ENCODE measurements at regions not wholly inside any gene's neighbourhood (a gene's known extent, or its start where the extent isn't known, plus 50 kb on each side); places are given as distances from the start of the nearest gene placed in this dataset.
"Not testable (repeated sequence)": the region's sequence is repeated elsewhere in the genome, so short reads cannot be mapped to it uniquely, and the experiment has no call there.

GRCh38 chr11:12608678-12609077 lies 65.5 kb upstream of the TEAD1 start:
- H3K4me3 ChIP-seq (ENCODE audit: control extremely low read depth in 1 of 5, extremely low read depth in 1 of 5, insufficient read depth in 1 of 5, low read depth in 2 of 5, low read length in 4 of 5); ATAC-seq (ENCODE audit: low read depth); H4K20me1 ChIP-seq (ENCODE audit: control insufficient read depth, insufficient read depth, low read length, poor library complexity, severe bottlenecking); H2AFZ ChIP-seq (ENCODE audit: insufficient read depth, low read depth, low read length, poor library complexity, severe bottlenecking); H3K79me2 ChIP-seq (ENCODE audit: control insufficient read depth, insufficient read depth, low read length); H3K4me2 ChIP-seq (replicated peaks; ENCODE audit: low read depth, low read length, poor library complexity, severe bottlenecking); H3K4me1 Mint-ChIP-seq; H3K27ac Mint-ChIP-seq; H3K27me3 Mint-ChIP-seq; H3K27me3 ChIP-seq (replicated peaks in 1 of 4; ENCODE audit: control extremely low read depth in 1 of 4, control insufficient read depth in 3 of 4, insufficient read depth in 4 of 4, low read length in 3 of 4); H3K27ac ChIP-seq (ENCODE audit: low read length in 2 of 2); H3K4me1 ChIP-seq (ENCODE audit: control insufficient read depth in 2 of 2, insufficient read depth in 2 of 2, low read length in 2 of 2); intact Hi-C loops (cut with micrococcal nuclease); H3K36me3 ChIP-seq (replicated peaks in 1 of 2; ENCODE audit: control extremely low read depth in 1 of 2, control insufficient read depth in 1 of 2, extremely low read depth in 1 of 2, insufficient read depth in 2 of 2, low read length in 1 of 2); H3K9ac ChIP-seq (ENCODE audit: low read length); H3K4me3 Mint-ChIP-seq; H3K9me3 Mint-ChIP-seq (ENCODE audit: insufficient read depth); DNase-seq; CTCF ChIA-PET; POLR2A ChIA-PET: not testable (repeated sequence)
- 100% methylated on average over 3 of the region's 5 CpGs for WGBS (ENCODE audit: insufficient coverage)
- H3K9me3 ChIP-seq (ENCODE audit: control extremely low read depth in 1 of 3, control insufficient read depth in 2 of 3, insufficient read depth in 1 of 3, low read length in 2 of 3) = peaks cover 0 to 15% (median 11%) of the 10 kb centered on the region in 3 donors

GRCh38 chr11:12611352-12611751 lies 62.9 kb upstream of the TEAD1 start:
- Histone ChIP-seq H3K4me2 (replicated peaks; ENCODE audit: low read depth, low read length, poor library complexity, severe bottlenecking) (no peak overlapping the region), H2AFZ (ENCODE audit: insufficient read depth, low read depth, low read length, poor library complexity, severe bottlenecking) (no peak overlapping the region), H3K79me2 (ENCODE audit: control insufficient read depth, insufficient read depth, low read length) (no peaks in the 10 kb centered on the region), H3K27me3 (replicated peaks in 1 of 4; ENCODE audit: control extremely low read depth in 1 of 4, control insufficient read depth in 3 of 4, insufficient read depth in 4 of 4, low read length in 3 of 4) (no peaks in the 10 kb centered on the region), H4K20me1 (ENCODE audit: control insufficient read depth, insufficient read depth, low read length, poor library complexity, severe bottlenecking) (no peaks in the 10 kb centered on the region), H3K27ac (ENCODE audit: low read length in 2 of 2) (no peak overlapping the region), H3K9me3 (ENCODE audit: control extremely low read depth in 1 of 3, control insufficient read depth in 2 of 3, insufficient read depth in 1 of 3, low read length in 2 of 3) (peaks cover 0 to 15% (median 11%) of the 10 kb centered on the region in 3 donors), H3K36me3 (replicated peaks in 1 of 2; ENCODE audit: control extremely low read depth in 1 of 2, control insufficient read depth in 1 of 2, extremely low read depth in 1 of 2, insufficient read depth in 2 of 2, low read length in 1 of 2) (no peaks in the 10 kb centered on the region), H3K4me3 (ENCODE audit: control extremely low read depth in 1 of 5, extremely low read depth in 1 of 5, insufficient read depth in 1 of 5, low read depth in 2 of 5, low read length in 4 of 5) (no peak overlapping the region), H3K9ac (ENCODE audit: low read length) (no peak overlapping the region), H3K4me1 (ENCODE audit: control insufficient read depth in 2 of 2, insufficient read depth in 2 of 2, low read length in 2 of 2) (no peaks in the 10 kb centered on the region)
- Mint-ChIP-seq H3K4me3 (no peak overlapping the region), H3K4me1 (no peaks in the 10 kb centered on the region), H3K9me3 (ENCODE audit: insufficient read depth) (peaks cover 9% of the 10 kb centered on the region), H3K27ac (no peak overlapping the region), H3K27me3 (no peaks in the 10 kb centered on the region)
- POLR2A ChIA-PET = no interaction called here
- ATAC-seq (ENCODE audit: low read depth) = no peak
- CTCF ChIA-PET = no interaction called here
- no peak for TF ChIP-seq CTCF (IDR thresholded peaks at IDR 0.05)
- TF ChIP-seq EZH2 (IDR thresholded peaks at IDR 0.05; ENCODE audit: borderline replicate concordance, insufficient read depth, low read depth, low read length, poor library complexity, severe bottlenecking) = no peak
- intact Hi-C loops (cut with micrococcal nuclease) = no loop called here
- DNase-seq = no peak

All from B cell (primary cell).